NCI-H1417 (cell line): ENCODE measurements at regions not wholly inside any gene's neighbourhood (a gene's known extent, or its start where the extent isn't known, plus 50 kb on each side); places are given as distances from the start of the nearest gene placed in this dataset.

ENCODE experiments used
- DNase-seq, 3 experiments: peaks; one replicate each; lab custom pipeline; 2025; lab: John Stamatoyannopoulos, UW

GRCh38 chr13:34627509-34628208 lies 314.4 kb upstream of the NBEA start:
- peak; percentile 47 to 79 (median 69) for DNase-seq

- no peak for DNase-seq
These were observed 313.8 kb upstream of the NBEA start for GRCh38 chr13:34628209-34628682.

- DNase-seq = peak in 1 of 3 experiments; percentile 38
These were observed 307.6 kb upstream of the NBEA start for GRCh38 chr13:34634448-34634847.

GRCh38 chr13:34637138-34637537 lies 304.9 kb upstream of the NBEA start:
- peak in 1 of 3 experiments; percentile 8 for DNase-seq

- DNase-seq = no peak
These were observed 304.4 kb upstream of the NBEA start for GRCh38 chr13:34637636-34638035.

- no peak for DNase-seq
These were observed 303.2 kb upstream of the NBEA start for GRCh38 chr13:34638897-34639296.

GRCh38 chr13:34640179-34640992 lies 301.7 kb upstream of the NBEA start:
- no peak for DNase-seq

- no peak for DNase-seq
These were observed 301.1 kb upstream of the NBEA start for GRCh38 chr13:34640993-34641330.

GRCh38 chr13:34647379-34648150 lies 294.5 kb upstream of the NBEA start:
- DNase-seq = no peak

- no peak for DNase-seq
These were observed 287.9 kb upstream of the NBEA start for GRCh38 chr13:34654203-34654602.

GRCh38 chr13:34654647-34655046 lies 287.4 kb upstream of the NBEA start:
- no peak for DNase-seq

- no peak for DNase-seq
These were observed 286.5 kb upstream of the NBEA start for GRCh38 chr13:34655554-34655953.

GRCh38 chr13:34657716-34658115 lies 284.4 kb upstream of the NBEA start:
- no peak for DNase-seq

GRCh38 chr13:34667286-34668218 lies 274.5 kb upstream of the NBEA start:
- DNase-seq = no peak

- DNase-seq = no peak
These were observed 270.9 kb upstream of the NBEA start for GRCh38 chr13:34671137-34671536.

- no peak for DNase-seq
These were observed 269.4 kb upstream of the NBEA start for GRCh38 chr13:34672631-34673030.

GRCh38 chr13:34675626-34676025 lies 266.4 kb upstream of the NBEA start:
- no peak for DNase-seq

GRCh38 chr13:34678154-34678553 lies 263.9 kb upstream of the NBEA start:
- DNase-seq = no peak

- no peak for DNase-seq
These were observed 260.6 kb upstream of the NBEA start for GRCh38 chr13:34681405-34681955.

- no peak for DNase-seq
These were observed 247.0 kb upstream of the NBEA start for GRCh38 chr13:34695063-34695462.

- peak in 1 of 3 experiments; percentile 64 for DNase-seq
These were observed 245.8 kb upstream of the NBEA start for GRCh38 chr13:34696296-34696695.
